Stimulated activated CD8-positive, alpha-beta memory T cell treated with anti-CD3 and anti-CD28 coated beads, Interleukin-2, amount 100 ng/mL, for 48 hours (primary cell): ENCODE measurements at regions not wholly inside any gene's neighbourhood (a gene's known extent, or its start where the extent isn't known, plus 50 kb on each side); places are given as distances from the start of the nearest gene placed in this dataset.
"Not testable (repeated sequence)": the region's sequence is repeated elsewhere in the genome, so short reads cannot be mapped to it uniquely, and the experiment has no call there.

Experiments used
- DNase-seq, 2 donors: peaks; one replicate each; pipeline ENCODE4 v3.0.0-alpha.2; 2020; ENCODE audit warnings: low read depth in 2 of 2

DNA sequence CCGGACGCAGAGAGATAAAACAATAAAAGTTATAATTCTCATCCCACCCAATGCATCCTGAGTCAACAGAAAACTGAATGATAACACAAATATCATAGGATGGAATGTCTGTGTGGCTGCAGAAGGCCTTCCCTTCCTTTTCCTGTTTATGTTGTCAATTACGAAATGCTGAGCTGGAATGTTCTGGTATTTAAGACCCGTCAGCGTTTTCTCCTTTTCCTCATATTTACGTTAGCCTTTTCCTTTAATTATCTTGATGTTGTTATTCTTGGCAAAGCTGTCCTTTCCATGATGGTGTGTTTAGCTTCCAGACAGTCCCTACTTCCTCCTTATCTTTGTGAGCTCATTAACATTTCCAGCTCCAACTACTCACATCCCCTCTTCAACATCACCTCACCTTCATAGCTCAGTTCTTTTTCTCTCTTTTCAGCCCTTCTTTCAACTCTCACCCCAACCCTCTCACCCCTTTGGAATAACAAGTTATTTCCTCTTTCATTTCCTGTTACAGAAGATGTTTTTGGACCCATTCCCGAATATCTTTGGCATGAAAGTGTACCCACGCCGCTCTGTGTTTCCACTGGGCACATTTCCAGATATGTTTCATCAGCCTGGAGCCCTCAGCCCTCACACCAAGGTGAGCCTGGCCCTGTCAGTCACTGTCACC lies 221.6 kb downstream of the NR2F1-AS1 start:
- DNase-seq = no peak

DNA sequence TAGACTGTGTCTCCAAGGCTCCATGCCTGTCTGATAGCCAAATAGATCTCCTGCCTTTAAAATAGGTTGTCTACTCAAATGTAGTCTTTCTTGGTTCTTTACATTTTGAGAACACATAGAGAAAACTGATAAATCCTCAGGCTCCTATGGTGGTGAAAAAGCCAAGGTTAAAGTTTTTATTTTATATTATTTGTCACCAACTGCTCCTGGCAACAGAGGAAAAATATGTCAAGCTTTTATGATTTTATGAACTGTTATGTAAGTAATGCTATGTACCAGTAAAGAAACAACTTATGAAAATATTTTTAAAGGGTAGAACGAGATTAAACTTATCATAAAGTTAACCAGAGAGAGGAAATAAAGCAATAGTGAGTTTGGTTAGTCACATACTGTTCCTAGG lies 222.8 kb downstream of the NR2F1-AS1 start:
- no peak for DNase-seq

DNA sequence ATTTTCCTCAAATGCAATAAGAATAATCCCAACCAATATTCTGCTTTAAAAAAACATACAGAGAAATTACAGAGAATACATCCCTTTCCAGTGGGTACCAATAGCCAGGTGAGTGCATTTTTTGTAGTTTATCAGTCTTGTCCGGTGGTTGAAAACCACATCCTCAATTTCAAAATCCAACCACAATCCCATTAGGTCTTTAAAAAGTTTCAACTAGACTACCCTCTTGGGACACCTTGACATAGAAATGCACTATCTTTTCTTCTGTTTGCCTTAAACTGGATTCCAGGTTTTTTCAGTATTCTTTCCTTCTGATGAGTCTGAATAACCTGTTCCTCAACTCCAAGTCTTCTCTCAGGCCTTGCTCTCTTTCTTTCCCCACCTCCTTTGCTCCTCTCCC lies 223.3 kb downstream of the NR2F1-AS1 start:
- no peak for DNase-seq

DNA sequence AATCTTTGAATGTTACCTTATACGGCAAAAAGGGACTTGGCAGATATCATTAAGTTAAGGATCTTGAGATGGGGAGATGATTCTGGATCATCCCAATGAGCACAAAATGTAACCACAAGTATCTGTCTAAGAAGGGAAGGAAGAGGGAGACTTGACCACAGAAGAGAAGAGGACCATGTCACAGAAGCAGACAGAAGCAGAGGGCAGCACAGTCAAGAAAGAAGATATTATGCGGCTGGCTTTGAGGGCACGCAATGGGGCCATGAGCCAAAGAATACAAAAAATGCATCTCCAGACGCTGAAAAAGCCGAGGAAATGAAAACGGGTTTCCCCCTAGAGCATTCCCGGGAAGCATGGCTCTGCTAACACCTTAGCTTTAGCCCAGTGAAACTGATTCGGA lies 225.3 kb downstream of the NR2F1-AS1 start:
- no peak for DNase-seq

DNA sequence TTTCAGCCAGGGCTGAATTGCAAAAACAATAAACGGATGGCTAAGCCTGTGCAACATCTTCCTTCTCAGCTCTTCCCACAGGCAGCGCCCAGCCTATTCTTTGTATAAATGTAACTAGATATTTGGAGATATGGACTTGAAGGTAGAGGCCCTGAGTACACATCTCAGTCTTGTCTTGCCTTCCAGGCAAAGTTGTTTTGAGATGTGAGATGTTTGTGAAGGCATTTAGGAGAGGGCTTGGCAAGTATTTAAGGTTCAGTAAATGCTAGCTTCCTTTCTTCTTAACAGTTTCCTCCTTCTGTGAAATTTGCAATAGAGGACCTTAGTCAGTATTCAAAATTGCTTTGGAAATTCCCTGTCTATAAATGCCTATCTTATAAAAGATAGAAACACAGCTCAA lies 228.8 kb downstream of the NR2F1-AS1 start:
- no peak for DNase-seq

DNA sequence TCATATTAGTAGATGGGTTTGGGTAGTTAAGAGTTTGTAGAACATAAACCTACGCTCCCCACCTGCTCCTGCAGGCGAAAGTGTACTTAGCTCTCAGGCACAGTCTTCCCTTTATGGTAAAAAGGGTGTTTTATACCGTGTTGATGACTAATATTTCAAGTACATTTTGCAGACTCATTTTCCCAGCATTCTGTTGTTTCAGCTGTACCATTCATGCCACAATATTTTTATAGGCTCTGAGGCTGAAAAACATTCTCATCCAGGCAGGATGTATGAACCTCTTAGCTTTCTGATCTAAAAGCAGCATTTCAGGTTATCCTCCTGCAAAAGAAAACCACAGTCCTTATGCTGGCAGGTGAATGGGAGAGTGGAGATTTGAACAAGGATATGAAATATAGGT lies 231.4 kb downstream of the NR2F1-AS1 start:
- DNase-seq = no peak

DNA sequence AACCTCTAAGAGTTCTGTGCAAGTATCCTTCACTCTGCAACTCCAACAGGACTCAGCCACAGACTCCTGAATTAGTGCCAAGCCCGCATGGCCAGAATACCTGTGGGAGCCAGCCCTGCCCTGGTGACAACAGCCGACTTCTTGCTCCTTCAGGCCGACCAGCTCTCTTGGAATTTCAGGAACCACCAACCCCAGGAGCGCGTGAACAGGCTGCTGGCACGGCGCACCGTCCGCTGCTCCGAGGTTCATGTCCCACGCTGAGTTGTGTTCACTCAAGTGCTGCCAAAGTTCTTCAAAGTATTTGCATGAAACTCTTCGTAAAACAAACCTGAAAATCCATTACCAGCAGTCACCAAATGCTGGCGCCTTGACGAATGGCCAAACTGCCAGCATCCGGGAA lies 232.8 kb downstream of the NR2F1-AS1 start:
- DNase-seq = no peak

DNA sequence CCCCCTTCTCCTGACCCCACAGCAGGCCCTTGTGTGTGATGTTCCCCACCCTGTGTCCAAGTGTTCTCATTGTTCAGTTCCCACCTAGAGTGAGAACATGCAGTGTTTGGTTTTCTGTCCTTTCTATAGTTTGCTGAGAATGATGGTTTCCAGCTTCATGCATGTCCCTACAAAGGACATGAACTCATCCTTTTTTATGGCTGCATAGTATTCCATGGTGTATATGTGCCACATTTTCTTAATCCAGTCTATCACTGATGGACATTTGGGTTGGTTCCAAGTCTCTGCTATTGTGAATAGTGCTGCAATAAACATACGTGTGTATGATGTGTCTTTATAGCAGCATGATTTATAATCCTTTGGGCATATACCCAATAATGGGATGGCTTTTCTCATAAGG lies 234.2 kb downstream of the NR2F1-AS1 start:
- DNase-seq = not testable (repeated sequence)

DNA sequence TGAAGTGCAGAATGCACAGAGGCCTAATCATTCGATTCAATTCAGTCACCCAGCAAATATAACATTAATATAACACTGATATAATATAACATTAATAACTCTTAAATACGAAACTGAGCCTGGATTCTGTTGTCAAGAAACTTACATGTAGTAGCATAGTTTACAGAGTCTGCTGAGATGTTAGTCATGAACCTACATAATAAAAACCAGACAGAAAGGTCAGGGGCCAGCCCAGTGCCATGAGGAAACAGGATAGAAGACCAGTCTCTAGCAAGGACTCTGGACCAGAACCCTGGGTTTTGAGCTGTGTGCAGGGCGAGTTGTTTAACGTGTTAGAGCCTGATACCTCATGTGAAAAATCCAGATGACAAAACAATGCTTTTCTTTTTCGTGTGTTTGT lies 234.7 kb downstream of the NR2F1-AS1 start:
- DNase-seq = no peak

DNA sequence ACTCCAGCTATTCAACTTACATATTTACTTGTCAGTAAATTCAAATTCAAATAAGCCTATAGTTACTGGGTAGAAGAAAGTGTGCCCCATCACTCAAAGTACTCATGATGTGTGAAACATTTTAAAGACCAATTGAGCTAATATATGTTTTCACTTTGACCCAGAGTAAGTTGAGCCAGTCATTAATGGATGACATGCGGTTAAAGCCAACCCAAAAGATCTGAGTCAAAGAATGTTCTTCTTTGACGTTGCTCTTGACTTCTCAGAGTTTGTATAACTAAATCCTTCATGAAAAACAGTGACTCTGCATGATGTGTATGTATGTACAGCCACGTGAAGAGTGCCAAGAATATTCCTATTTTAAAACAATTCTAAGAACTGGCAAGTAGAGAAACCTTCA lies 237.4 kb downstream of the NR2F1-AS1 start:
- no peak for DNase-seq

DNA sequence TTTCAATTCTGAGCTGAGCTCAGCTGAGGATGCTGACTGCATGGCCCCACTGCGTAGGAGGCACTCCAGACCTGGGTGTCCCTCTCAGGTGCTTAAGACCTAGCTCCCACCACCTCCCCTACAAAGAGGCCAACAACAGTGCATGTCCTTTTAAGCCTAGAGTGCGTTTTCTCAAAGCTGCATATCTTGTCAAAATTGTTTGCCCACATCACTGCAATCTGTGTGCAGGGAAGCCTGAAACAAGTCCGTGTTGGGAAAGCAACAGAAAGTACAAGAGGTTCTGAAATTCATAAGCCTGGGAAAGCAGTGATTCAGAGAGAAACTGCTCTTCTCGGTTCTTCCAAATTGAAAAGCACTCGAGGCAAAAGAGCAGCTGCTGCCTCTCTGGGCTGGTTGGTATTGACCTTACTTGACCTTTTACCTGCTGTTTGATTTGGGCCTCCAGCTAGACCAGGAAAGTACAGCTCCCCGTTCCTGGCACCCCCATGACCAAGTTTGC lies 238.4 kb downstream of the NR2F1-AS1 start:
- no peak for DNase-seq

DNA sequence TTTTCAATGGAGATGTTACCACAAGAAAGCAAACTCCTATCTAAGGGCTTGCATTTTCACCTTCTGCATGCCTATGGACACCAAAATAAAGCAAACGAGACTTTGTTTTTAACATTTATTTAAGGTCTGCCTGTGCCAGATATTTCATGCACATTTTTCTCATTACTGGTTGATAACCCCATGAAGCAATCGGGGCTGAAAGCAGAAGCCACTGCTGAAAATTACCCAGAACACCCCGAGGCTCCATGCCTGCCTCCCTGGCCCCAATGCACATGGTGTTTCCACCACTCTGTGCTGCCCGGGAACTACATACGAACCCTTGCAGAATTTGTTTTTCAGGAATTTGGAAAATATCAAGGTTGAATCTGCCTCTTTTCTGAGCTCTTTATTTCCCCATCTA lies 240.1 kb downstream of the NR2F1-AS1 start:
- no peak for DNase-seq

DNA sequence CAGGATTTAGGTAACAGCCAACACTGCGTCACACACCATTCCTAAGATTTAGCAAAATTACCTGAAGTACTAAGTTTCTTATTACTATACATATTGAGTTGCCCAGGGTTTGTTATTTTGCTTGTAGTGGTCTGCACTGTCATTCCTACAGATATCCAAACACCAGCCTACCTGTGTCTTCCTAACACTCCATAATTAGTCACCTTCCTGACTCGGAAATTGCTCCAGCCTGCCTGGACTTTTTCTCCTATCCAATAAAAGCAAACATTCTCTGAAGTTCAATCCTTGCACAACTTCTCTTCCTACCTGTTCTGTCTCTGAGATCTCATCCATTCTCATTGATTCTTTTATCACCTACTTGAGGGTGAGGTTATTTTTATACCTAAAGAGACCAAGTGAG lies 243.9 kb downstream of the NR2F1-AS1 start:
- DNase-seq = no peak

DNA sequence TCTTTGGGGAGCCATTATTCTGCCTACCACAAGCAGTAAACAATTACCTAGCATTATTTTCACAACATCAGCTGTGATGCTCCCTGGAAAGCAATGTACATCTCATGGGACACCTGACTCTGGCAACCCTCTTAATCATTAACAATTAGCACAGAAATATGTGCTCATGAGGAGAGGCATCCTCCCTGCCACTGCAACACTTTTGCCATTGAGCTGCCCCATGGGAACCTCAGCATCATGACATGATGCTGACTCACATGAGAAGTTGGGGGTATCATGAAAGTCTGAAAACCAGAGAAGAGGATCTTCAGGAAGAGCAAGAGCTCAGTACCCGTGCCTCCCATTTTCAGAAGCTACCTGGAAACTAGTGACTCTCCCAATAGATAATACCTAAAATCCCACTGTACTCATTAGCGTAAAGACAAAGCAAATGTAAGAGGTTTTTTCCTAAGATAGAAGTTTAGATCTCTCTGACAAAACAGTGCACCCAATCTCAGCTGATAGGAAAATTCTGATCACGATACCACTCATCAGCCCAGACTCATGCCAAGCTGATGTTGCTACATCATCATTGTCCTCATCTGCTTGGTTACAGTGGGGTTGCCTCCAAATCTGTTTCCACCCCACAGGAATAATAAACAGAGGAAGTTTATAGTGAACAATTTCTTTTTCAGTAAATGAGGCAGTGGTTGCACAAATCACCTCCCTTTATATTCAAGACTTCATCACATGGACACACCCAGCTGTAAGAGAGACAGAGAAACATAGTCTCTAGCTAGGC lies 244.5 kb downstream of the NR2F1-AS1 start:
- no peak for DNase-seq

DNA sequence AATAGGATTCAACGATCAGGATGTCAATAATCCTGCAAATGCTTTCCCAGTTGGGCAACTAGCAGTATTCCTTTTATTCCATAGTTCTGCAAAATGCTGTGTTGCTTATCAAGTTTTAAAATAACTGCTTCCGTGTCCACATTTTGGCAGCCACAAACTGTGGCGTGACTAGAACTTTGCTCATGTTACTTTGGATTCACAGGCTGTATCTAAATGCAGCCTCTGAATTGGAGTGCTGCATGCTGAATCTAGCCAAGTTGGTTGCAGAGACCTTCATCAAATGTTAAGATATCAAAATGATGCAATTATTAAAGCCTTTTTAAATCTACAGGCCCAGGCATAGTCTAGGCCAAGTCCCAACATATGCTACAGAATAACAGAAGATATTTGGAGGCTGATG lies 249.2 kb downstream of the NR2F1-AS1 start:
- DNase-seq = no peak

DNA sequence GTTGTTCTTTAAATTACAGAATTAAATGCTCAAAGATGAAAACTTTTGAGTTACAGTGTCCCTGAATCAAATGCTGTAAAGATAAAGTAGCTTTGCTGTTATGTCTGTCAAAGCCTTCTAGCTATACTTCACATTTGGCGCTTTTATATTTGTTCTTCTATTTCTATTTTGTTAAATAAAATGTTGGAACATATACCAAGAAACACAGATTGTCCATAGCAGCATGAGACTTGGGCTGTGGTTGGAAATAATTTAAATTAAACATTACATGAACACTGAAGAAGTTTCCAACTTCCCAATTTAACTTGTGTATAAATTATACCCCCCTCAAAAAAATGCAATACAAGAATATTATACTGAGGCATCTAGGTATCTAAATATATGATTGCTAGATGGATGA lies 249.8 kb downstream of the NR2F1-AS1 start:
- no peak for DNase-seq

DNA sequence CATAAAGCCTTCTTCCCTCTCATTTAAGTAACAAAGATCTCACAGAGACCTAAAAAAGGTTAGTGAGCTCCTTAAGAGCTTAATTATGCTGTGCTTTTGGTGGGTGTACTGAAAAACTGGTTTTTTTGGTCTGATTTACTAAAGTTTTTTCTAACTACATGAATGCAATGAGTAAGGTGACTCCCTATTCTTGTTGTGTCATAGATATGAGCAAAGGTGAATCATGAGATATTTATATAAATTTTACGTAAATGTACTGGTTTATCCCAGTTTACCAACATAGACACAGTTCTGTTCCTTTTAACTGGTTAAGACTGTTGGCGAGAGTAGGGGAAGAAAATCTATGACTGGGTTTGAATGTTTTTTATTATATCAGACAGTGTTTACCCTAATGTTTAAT lies 250.5 kb downstream of the NR2F1-AS1 start:
- DNase-seq = no peak

DNA sequence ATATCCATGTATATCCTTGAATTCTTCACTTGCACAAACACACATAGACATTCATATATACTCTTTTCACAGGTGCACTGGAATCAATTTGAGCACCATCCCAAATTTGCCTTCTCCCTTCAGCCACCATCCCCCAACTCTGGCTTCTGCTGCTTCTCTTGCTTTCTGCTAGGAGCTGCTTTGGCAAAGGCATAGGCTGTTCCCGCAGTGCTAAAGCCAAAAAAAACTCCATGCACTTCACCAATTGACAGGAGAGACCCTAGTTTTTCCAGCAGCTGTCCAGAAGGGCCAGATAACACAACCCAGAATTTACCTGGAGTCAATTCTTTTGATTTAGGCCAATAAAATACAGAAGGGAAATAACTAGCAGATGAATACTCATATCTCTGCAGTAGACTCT lies 251.3 kb downstream of the NR2F1-AS1 start:
- DNase-seq = no peak

DNA sequence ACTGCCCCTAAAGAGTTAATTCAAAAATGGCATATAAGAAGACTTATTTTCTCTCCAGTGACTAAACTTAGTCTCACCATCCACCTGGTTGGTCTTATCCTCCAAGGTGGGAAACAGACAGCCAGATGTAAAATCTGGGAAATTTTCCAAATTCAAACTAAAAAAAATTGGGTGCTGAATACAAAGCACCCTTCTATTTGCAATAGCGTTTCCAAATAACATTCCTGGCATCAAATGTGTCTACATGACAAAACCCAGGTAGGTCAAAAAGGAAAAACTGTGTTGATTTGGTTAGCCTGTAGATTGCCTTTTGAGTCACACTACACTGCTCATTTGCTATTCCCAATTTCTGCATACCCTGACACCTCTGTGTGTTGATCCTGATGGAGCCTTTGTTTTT lies 252.2 kb downstream of the NR2F1-AS1 start:
- no peak for DNase-seq

DNA sequence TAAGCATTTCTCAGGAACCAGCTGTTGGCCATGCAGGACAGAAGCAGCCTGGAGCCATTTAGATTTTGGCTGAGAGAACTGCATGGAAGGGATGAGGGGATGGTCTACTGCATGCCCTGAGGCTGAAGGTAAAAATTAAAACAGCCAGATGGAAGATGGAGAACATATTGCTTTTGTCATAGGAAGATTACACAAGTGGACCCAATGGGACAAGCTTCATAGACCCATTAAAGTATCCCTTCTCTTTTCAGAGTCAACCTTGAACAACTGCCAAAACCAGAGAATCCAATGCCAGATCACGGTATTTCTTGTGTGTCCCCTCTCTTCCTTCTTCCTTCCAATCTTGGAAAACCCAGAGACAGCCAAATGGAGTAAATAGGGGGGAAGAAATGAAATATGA lies 253.4 kb downstream of the NR2F1-AS1 start:
- DNase-seq = no peak

DNA sequence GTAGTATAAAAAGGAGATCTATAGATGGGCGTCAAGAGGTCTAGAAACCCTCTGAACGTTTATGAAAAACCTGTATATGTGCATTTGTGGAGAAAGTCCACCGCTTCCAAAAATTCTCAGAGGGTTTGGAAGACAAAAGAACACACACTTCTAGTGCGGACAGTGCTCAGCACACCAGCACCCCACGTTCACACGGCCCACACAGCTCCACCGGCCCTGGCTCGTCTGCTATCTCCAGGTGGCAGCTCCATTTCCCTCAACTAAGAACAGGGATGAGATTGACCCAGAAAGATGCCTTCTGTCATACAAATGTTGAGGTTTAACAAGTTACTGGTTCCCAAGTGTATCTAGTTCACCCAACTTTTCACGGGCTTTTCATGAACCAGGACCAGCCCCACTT lies 255.1 kb downstream of the NR2F1-AS1 start:
- no peak for DNase-seq

DNA sequence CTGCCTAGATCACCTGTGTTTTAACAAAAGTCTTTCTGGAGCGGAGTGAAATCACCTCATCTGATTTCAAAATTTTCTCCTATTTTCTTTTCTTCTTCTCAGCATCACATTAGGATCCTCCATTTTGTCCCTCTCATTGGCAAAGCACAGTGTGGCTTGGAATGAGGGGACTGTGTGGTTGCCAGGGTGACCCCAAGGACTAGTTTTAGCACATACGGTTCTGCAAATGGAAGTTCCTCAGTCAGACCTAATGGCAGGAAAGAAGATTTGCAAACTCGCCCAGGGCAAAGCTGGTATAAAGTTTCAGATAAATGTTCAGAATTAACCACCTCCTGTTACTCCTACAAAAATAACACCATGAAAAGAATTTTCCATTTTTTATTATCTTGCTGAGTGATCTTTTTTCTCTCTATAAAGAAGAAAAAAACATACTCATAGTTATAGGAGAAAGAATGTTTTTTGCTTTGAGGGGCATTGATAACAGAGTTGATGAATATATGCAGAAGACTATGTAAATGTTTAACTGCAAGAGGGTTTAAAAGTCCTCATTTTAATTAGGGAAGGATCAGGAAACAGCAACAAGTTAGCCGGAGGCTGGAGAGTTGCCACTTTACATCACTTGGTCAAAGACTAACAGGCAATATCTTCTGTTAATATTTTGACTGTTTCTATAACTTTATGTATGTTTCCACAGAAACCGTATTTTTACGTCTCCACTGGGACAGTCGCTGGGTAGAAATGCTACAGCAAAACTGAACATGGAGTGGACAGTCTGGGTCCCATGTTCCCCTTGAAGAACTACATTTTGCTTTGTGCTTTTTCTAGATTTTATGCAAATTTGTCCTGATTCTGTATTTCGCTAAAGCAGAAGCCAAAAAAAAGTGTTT lies 257.8 kb downstream of the NR2F1-AS1 start:
- DNase-seq = no peak
